ENCODE measurements at regions not wholly inside any gene's neighbourhood (a gene's known extent, or its start where the extent isn't known, plus 50 kb on each side); places are given as distances from the start of the nearest gene placed in this dataset.

DNA sequence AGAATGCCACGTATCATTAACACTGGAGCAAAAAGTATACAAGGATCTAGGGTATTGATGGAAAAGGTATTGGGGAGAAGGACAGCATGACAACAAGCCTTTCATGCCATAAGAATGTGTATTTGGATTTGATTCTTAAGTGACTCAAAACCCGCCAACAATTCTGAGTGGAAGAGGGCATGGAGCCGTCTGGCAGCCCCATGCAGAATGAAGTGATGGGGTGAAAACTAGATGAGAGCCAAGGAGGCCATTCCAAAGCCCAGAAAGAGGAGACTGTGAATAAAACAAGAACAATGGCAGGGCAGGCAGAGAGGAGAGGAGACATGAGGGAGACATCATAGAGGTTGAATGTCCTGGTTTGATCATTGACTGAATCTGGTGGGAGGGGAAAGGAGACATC is 272.3 kb upstream of the WWC1 start:
- Mint-ChIP-seq H3K9me3 (no peaks in the 10 kb centered on the region), H3K27me3 (peaks cover 6% of the 10 kb centered on the region), H3K36me3 (no peaks in the 10 kb centered on the region), H3K4me1 (no peaks in the 10 kb centered on the region), H3K27ac (no peak overlapping the region), H3K4me3 (no peak overlapping the region)

DNA sequence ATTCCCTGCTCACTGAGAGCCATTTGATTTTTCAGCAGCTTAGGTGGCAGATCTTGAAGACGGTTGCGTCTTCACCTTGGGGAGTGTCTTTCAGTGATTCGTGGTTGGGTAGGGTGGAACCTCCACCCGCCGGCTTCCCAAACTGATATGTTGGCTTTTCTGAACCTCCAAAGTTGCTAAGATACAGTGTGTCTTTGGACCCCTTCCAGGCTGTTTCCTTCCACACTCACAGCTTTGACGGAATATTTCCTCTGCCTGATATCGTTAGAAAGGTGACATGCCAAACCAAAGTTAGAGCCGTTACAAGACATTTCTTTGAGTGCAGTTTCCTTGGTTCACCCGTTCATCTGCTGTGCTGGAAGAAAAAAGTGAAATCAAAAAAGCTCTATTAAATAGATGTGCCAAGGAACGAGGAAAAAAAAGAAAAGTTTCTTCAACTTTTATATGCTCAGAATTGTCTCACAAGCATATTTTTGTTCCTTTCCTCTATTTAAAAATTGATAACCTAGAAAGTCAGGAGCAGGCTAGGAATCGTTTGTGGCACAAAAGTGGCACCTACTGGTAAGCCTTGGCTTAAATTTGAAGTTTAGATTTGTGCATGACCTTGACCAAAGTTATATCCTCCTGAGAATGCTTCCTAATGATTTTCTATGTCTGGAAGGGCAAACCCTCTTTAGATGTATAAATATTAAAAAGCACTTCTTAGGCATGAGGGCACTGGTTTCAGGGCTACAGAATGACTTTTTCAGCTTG is 270.7 kb upstream of the WWC1 start:
- no peaks in the 10 kb centered on the region for H3K9me3 Mint-ChIP-seq
- peaks cover 6% of the 10 kb centered on the region for H3K27me3 Mint-ChIP-seq
- H3K4me1 Mint-ChIP-seq, result no peaks in the 10 kb centered on the region
- no peak overlapping the region for H3K4me3 Mint-ChIP-seq
- H3K36me3 Mint-ChIP-seq, result no peaks in the 10 kb centered on the region
- no peak overlapping the region for H3K27ac Mint-ChIP-seq

DNA sequence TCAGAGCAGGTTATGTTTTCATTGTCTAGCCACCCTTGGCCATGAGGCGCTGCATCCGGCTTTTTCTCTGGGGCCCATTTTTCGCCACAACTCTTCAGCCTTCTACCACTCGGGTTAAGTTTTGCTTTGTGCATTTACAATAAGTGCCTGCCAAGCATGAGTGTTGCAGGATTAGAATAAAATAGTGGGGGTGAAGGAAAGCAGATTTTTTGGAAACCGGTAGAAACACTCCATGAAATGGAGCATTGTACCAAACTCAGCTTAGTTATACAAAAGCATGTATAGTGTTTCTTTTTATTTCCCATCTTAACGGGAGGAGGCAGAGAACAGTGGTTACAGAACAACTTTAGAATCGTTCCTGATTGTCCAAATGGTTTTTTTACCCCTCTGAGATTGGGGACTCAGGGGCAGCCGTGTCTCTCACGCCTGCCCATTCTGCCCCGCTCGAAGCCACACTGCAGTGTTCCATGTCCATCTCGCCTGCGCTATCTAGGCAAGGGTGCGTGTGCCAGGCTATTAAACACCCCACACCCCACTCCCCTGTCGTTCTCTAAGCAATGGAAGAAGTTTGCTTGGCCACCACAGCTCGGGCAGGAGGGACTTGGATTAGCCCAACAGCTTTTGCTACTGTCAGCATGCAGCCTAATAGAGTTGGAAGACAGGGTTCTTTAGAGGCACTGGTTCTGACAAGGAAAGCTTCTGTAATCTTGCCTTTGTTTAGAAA is 268.8 kb upstream of the WWC1 start:
- Mint-ChIP-seq H3K9me3 (no peaks in the 10 kb centered on the region), H3K27me3 (peaks cover 6% of the 10 kb centered on the region), H3K4me3 (no peak overlapping the region), H3K4me1 (no peaks in the 10 kb centered on the region), H3K27ac (no peak overlapping the region), H3K36me3 (no peaks in the 10 kb centered on the region)

DNA sequence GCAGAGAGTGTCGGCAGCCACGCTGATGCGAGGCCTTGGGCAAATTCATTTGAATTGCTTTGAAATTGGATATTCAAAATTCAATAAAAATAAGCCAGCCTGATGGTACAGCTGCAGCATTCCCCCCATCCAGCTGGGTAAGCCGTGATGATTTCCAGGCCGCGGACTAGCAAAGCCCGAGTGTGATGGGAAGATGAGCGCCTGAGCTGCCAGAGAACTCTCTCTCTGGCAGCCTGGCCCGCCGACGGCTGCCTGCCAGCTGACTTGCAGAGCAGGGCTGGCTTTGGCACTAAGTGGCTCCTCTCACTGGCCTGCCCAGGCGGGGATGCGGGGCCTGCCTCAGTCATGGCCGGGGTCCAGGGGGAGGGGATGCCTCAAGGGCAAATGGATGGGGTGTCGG is 268.3 kb upstream of the WWC1 start:
- Mint-ChIP-seq H3K9me3 (no peaks in the 10 kb centered on the region), H3K27ac (no peak overlapping the region), H3K4me1 (no peaks in the 10 kb centered on the region), H3K27me3 (peaks cover 6% of the 10 kb centered on the region), H3K36me3 (no peaks in the 10 kb centered on the region), H3K4me3 (no peak overlapping the region)

DNA sequence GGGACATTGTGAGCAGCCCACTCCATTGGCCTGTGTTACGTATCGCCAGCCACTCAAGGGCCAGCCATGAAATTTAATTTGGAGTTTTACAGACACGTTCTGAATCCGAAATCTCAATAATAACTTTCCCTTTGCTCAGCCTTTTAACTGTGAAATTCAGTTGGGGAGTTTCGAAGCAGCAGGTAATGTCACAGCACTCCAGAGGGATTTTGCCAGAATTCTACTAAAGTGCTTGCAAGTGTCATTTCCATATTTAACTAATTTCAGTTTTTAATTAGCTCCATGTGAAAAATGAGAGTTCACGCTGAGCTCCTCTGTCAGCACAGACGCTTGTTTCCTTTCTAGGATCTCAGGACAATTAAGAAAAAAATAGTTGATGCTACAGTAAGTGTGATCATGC is 267.1 kb upstream of the WWC1 start:
- Mint-ChIP-seq H3K9me3 (no peaks in the 10 kb centered on the region), H3K4me3 (no peak overlapping the region), H3K27me3 (peaks cover 2% of the 10 kb centered on the region), H3K36me3 (no peaks in the 10 kb centered on the region), H3K27ac (no peak overlapping the region), H3K4me1 (no peaks in the 10 kb centered on the region)

DNA sequence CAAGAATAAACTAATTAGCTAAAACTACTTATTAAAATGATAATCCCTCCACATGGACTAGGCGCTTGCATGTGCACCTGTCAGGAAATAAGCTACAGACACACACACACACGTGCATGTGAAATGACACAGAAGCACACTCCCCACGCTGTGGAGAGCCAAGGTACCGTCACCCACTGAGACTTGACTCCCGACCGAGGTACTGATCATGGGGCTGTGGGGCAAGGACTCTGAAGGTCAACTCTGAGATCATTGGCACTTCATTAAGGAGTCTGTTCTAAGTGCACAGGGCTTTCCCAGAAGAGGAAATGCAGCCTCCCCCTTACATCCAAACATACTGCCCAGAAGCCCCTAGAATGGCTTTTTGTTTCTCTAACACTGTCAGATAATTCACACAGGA is 264.4 kb upstream of the WWC1 start:
- Mint-ChIP-seq H3K4me1 (no peaks in the 10 kb centered on the region), H3K9me3 (no peaks in the 10 kb centered on the region), H3K27me3 (peaks cover 2% of the 10 kb centered on the region), H3K4me3 (no peak overlapping the region), H3K36me3 (no peaks in the 10 kb centered on the region), H3K27ac (no peak overlapping the region)

DNA sequence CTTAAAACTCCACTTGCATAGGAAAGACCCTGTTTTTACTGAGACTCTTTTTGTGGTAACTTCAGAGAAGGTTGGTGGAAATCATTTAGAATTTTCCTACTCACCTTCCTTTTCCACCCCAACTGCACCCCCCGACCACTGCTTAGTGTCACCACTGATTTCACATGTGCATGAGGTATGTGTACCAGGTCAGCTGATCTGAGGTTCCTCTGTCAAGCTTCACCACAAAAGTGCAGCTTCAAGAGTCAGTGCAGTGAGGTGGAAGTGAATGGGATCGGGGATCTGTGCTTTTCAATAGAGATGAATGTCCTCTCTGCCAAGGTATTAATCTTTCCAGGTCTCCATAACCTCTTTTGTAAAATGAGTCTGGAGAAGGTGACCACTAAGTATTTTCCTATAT is 260.5 kb upstream of the WWC1 start:
- no peaks in the 10 kb centered on the region for H3K9me3 Mint-ChIP-seq
- no peaks in the 10 kb centered on the region for H3K27me3 Mint-ChIP-seq
- H3K4me3 Mint-ChIP-seq, result no peak overlapping the region
- no peaks in the 10 kb centered on the region for H3K4me1 Mint-ChIP-seq
- H3K27ac Mint-ChIP-seq, result no peak overlapping the region
- H3K36me3 Mint-ChIP-seq, result no peaks in the 10 kb centered on the region

DNA sequence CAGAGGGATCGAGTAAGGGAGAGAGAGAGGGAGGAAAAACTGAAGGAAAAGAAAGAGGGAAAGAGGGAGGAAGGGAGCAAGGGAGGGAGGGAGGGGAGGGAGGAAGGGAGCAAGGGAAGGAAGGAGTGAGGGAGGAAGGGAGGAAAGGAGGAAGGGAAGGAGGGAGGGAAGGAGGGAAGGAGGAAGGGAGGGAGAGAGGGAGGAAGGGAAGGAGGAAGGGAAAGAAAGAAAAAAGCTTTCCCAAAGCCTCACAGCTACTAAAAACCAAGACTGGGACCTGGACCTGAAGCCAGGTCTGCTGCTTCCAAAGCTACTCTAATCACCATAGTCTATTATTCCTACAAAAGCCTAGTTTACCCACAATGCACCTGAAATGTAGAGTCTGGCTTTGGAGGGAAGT is 259.8 kb upstream of the WWC1 start:
- H3K27me3 Mint-ChIP-seq, result no peaks in the 10 kb centered on the region
- no peak overlapping the region for H3K4me3 Mint-ChIP-seq
- no peak overlapping the region for H3K27ac Mint-ChIP-seq
- H3K9me3 Mint-ChIP-seq, result no peaks in the 10 kb centered on the region
- no peaks in the 10 kb centered on the region for H3K36me3 Mint-ChIP-seq
- no peaks in the 10 kb centered on the region for H3K4me1 Mint-ChIP-seq

DNA sequence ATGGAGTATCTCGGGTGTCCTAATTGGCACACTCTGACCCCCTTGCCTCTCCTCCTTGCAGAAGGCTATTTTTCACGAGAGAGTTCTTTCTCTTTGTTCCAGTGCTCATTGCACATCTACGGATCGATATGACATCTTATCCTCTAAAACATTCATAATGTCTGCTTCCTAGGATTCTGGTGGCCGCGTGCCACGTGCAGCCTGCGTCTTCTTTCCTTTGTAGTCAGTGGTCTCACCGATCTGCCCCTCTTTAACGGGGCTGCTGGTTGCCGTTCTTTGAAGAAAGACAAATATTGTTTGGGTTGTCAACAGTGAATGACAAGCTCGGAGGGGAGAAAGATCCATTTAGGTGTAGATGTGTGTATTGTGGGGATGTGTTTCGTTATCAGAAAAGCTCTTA is 252.4 kb upstream of the WWC1 start:
- no peaks in the 10 kb centered on the region for H3K36me3 Mint-ChIP-seq
- no peaks in the 10 kb centered on the region for H3K9me3 Mint-ChIP-seq
- H3K27me3 Mint-ChIP-seq, result no peaks in the 10 kb centered on the region
- H3K4me1 Mint-ChIP-seq, result no peaks in the 10 kb centered on the region
- no peak overlapping the region for H3K27ac Mint-ChIP-seq
- no peak overlapping the region for H3K4me3 Mint-ChIP-seq

DNA sequence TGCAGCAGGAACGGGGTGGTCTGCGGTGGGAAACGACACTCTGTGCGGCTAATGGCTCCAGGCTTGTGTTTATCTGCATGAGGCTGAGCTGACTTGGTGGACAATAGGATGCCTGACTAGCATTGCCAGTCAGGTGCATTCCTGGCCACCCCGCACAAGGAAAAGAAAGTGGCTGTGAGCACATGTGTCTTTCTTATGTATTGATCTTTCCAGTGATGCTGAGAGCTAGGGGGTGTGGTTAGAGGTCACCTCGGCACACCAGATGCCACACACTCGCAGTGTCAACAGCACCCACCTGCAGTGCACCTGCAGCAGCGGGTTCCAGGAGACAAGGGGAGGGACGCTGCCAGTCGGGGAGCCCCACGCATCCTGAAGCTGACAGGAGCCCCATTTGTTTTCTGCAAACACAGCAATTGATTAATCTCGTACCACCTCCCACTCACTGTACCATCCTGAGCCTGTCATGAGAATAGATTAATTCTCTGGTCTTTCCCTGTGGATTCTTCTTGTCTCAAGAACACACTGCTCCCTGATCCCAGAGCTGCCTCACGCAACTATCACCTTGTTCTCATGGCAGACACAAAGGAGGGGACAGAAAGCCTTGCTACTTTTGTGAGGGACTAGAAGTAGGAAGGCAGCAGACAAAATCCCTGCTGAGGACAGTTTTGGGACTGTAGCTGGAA is 251.7 kb upstream of the WWC1 start:
- H3K4me1 Mint-ChIP-seq, result no peaks in the 10 kb centered on the region
- no peak overlapping the region for H3K4me3 Mint-ChIP-seq
- H3K27ac Mint-ChIP-seq, result no peak overlapping the region
- H3K27me3 Mint-ChIP-seq, result no peaks in the 10 kb centered on the region
- no peaks in the 10 kb centered on the region for H3K36me3 Mint-ChIP-seq
- no peaks in the 10 kb centered on the region for H3K9me3 Mint-ChIP-seq

DNA sequence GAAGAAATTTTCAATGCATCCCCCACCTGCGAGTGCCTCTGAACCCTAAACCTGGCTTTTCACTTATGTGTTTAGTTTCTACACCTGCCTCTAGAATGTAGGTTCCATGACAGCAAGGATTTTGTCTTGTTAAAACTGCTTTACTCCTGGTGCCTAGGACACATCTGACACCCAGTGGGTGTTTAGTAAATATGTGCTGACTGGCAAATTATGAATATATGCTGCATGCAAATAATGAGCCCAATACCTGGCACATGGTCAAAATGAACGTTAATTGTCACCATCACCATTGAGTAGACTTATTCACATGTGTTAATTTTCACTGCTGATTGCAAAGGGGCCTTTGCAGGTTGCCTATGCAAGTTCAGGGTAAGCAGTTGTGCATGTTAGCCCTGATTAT is 249.9 kb upstream of the WWC1 start:
- Mint-ChIP-seq H3K27me3 (no peaks in the 10 kb centered on the region), H3K9me3 (no peaks in the 10 kb centered on the region), H3K36me3 (no peaks in the 10 kb centered on the region), H3K4me1 (no peaks in the 10 kb centered on the region), H3K27ac (no peak overlapping the region), H3K4me3 (no peak overlapping the region)

DNA sequence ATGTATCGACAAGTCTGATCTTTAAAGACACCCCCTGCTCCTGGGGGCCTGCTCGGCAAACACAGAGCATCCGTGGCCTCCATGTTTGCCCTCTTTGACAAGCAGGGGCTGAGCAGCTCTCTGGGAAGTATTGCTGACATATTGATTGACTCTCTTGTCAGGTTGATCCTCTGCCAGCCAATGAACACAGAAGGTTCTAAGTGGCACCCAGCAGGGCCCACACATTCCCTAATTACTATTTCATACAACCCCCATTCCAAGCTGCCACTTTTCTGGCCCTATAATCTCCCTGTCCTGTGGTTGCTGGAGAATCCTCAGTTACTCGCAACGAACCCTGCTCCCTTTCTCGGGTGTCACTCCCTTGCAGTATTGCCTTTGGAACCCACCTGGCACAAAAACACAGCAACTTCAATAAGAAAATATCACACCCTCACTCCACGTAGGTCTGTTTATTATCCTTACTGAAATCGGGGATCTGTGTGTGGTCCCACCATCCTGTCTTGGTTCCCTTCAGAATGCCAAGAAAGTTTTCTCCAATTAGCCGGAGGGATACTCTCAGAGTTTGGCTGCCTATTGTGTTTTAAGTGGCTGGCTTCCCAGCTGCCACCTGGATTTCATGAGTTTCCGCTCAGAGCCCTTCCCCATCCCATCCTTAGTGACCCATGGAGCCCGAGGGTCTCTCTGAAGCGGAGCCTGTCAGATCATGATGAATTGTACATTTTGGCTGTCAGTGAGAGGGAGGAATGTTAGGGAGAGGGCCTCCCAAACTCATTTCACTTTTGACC is 249.0 kb upstream of the WWC1 start:
- no peak overlapping the region for H3K4me3 Mint-ChIP-seq
- H3K4me1 Mint-ChIP-seq, result no peaks in the 10 kb centered on the region
- no peaks in the 10 kb centered on the region for H3K36me3 Mint-ChIP-seq
- H3K27ac Mint-ChIP-seq, result no peak overlapping the region
- no peaks in the 10 kb centered on the region for H3K27me3 Mint-ChIP-seq
- no peaks in the 10 kb centered on the region for H3K9me3 Mint-ChIP-seq

DNA sequence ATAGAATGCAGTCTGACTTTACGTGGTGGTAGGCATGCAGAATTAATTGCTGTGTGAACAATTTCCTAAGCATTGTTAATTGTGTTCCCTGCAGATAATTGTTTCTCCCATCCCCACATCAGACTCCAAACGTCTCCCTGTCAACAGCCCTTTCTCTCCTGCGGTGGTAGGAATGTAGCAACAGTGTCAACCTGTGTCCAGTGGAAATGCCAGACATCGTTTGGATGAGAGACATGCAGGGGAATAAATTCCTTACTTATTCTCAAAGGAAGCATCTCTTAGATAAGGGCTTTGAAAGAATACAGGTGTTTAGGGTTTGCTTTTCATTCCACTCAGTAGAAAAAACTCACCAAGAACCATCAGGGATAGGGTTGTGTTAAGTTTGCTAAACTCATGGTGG is 245.3 kb upstream of the WWC1 start:
- no peaks in the 10 kb centered on the region for H3K27me3 Mint-ChIP-seq
- H3K4me3 Mint-ChIP-seq, result no peak overlapping the region

DNA sequence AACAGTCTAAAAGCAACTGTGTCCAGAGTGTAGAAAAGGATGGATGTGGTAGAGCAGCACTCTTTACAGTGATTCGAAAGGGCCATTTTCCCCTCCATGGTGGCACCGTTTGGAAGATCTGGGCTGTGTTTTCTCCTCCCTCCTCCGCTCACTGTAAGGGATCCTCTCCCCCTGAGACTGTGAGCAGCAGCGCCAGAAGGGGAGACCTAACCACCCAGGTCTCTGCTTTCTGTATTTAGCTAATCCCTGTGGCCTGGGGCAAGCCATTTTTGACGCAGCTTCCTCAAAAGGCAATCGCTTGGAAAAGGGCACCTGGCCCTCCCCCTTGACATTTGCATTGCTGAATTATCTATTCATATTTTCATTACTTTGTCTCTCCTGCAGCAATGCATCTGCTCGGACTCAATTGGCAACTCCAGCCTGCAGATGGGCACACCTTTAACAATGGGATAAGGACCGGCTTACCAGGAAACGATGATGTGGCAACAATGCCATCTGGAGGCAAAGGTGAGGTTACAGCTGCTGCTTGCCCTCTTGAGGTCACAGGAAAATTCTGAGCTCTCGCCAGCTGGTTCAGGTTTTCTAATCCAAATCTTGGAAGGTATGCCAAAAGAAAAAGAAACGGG is 244.3 kb upstream of the WWC1 start:
- no peaks in the 10 kb centered on the region for H3K27me3 Mint-ChIP-seq
- no peaks in the 10 kb centered on the region for H3K9me3 Mint-ChIP-seq
- H3K36me3 Mint-ChIP-seq, result no peaks in the 10 kb centered on the region
- H3K27ac Mint-ChIP-seq, result no peak overlapping the region
- no peaks in the 10 kb centered on the region for H3K4me1 Mint-ChIP-seq
- H3K4me3 Mint-ChIP-seq, result no peak overlapping the region

More for the DNA sequence above, 245.3 kb upstream of the WWC1 start:
- H3K27ac Mint-ChIP-seq, result no peak overlapping the region
- H3K9me3 Mint-ChIP-seq, result no peaks in the 10 kb centered on the region
- H3K36me3 Mint-ChIP-seq, result no peaks in the 10 kb centered on the region
- H3K4me1 Mint-ChIP-seq, result no peaks in the 10 kb centered on the region

DNA sequence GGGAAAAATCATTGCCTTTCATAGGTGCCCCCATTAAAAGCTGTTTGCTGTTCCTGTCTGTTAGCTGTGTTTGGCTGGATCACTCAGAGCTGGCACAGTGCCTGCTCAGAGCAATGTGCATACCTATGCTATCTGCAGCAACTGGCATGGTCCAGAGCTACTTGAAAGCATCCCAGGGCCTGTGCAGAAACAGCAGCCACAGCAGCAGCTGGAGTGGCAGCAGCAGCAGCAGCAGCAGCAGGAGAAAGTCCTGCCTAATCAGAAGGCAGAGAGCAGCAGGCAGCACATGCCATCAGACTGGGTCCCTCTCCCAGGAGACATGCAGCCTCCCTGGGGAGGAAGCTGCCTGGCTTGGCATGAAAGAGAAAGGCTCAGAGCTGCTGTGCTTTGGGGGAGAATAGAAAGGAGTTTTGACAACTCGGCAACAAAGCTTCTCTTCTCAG is 243.8 kb upstream of the WWC1 start:
- H3K4me1 Mint-ChIP-seq, result no peaks in the 10 kb centered on the region
- no peaks in the 10 kb centered on the region for H3K36me3 Mint-ChIP-seq
- H3K27me3 Mint-ChIP-seq, result no peaks in the 10 kb centered on the region
- no peak overlapping the region for H3K4me3 Mint-ChIP-seq
- H3K27ac Mint-ChIP-seq, result no peak overlapping the region
- H3K9me3 Mint-ChIP-seq, result no peaks in the 10 kb centered on the region
